HG03354 (cell line): ENCODE measurements at regions not wholly inside any gene's neighbourhood (a gene's known extent, or its start where the extent isn't known, plus 50 kb on each side); places are given as distances from the start of the nearest gene placed in this dataset.
"Not testable (repeated sequence)": the region's sequence is repeated elsewhere in the genome, so short reads cannot be mapped to it uniquely, and the experiment has no call there.

Experiments
- ATAC-seq: cut with Tn5 transposase; IDR thresholded peaks from one replicate; pipeline ENCODE4 v1.9.1; 2021; ENCODE audit warnings: mild to moderate bottlenecking; ENCODE audit not compliant: unreplicated experiment, poor library complexity, severe bottlenecking

GRCh38 chr18:34345738-34346137, 121.0 kb upstream of the NOL4 start:
- ATAC-seq, result no peak

GRCh38 chr18:34350778-34351177, 126.1 kb upstream of the NOL4 start:
- ATAC-seq, result no peak

GRCh38 chr18:34352385-34353163, 127.9 kb upstream of the NOL4 start:
- no peak for ATAC-seq

GRCh38 chr18:34354351-34354750, 129.6 kb upstream of the NOL4 start:
- no peak for ATAC-seq

- no peak for ATAC-seq
These were observed 133.3 kb upstream of the NOL4 start for GRCh38 chr18:34357944-34358580.

- ATAC-seq, result peak; percentile 86
These were observed 134.2 kb upstream of the NOL4 start for GRCh38 chr18:34358923-34359322.

GRCh38 chr18:34364699-34365098, 140.0 kb upstream of the NOL4 start:
- ATAC-seq, result no peak

GRCh38 chr18:34370704-34371395, 146.1 kb upstream of the NOL4 start:
- no peak for ATAC-seq

GRCh38 chr18:34380326-34380725, 155.6 kb upstream of the NOL4 start:
- ATAC-seq, result no peak

GRCh38 chr18:34385311-34385710, 160.6 kb upstream of the NOL4 start:
- ATAC-seq, result no peak

GRCh38 chr18:34386803-34387202, 162.1 kb upstream of the NOL4 start:
- no peak for ATAC-seq

- ATAC-seq, result no peak
These were observed 172.7 kb upstream of the NOL4 start for GRCh38 chr18:34397286-34397896.

GRCh38 chr18:34399892-34400291, 175.2 kb upstream of the NOL4 start:
- no peak for ATAC-seq

- no peak for ATAC-seq
These were observed 176.1 kb upstream of the NOL4 start for GRCh38 chr18:34400834-34401233.

GRCh38 chr18:34401775-34402174, 177.1 kb upstream of the NOL4 start:
- ATAC-seq, result no peak

GRCh38 chr18:34407471-34407870, 182.8 kb upstream of the NOL4 start:
- ATAC-seq, result not testable (repeated sequence)

GRCh38 chr18:34411952-34412351, 187.2 kb upstream of the NOL4 start:
- no peak for ATAC-seq

- no peak for ATAC-seq
These were observed 206.3 kb upstream of the NOL4 start for GRCh38 chr18:34431042-34431441.

- no peak for ATAC-seq
These were observed 219.9 kb upstream of the NOL4 start for GRCh38 chr18:34444622-34445021.

GRCh38 chr18:34448662-34449061, 223.9 kb upstream of the NOL4 start:
- no peak for ATAC-seq
